Thyroid gland (tissue), 4 donors: ENCODE measurements at regions not wholly inside any gene's neighbourhood (a gene's known extent, or its start where the extent isn't known, plus 50 kb on each side); places are given as distances from the start of the nearest gene placed in this dataset.
"Not testable (repeated sequence)": the region's sequence is repeated elsewhere in the genome, so short reads cannot be mapped to it uniquely, and the experiment has no call there.

Experiments used
- DNase-seq, 2 donors: peaks; one replicate each; pipeline ENCODE4 v3.0.0-alpha.2; 2019
- H3K27ac ChIP-seq, 3 donors: fragments of 200-600 bp; sonication (generic); 1 replicate in 2 of 3; 2 replicates in 1 of 3; pipeline ENCODE4 v1.5.1; 2016 to 2019; ENCODE audit warnings: mild to moderate bottlenecking in 1 of 3, moderate library complexity in 1 of 3
- H3K27me3 ChIP-seq: fragments of 200-600 bp; sonication (generic); one replicate; pipeline ENCODE4 v1.5.1; 2019
- H3K36me3 ChIP-seq, 2 donors: fragments of 200-600 bp; sonication (generic); one replicate each; pipeline ENCODE4 v1.5.1; 2016 to 2019
- H3K4me1 ChIP-seq, 2 donors: fragments of 200-600 bp; sonication (generic); one replicate each; pipeline ENCODE4 v1.5.1; 2017 to 2019
- H3K4me3 ChIP-seq, 3 donors: fragments of 200-600 bp; sonication (generic); replicated peaks in 1 of 3; 1 replicate in 2 of 3; 2 replicates in 1 of 3; pipeline ENCODE4 v1.5.1; 2016; ENCODE audit warnings: mild to moderate bottlenecking in 1 of 3
- H3K9me3 ChIP-seq: fragments of 200-600 bp; sonication (generic); one replicate; pipeline ENCODE4 v1.5.1; 2017
- CTCF ChIP-seq, 6 experiments: fragments of 200-600 bp in 3 of 6; fragments of 450-650 bp in 3 of 6; sonication (generic) in 3 of 6; IDR thresholded peaks; one replicate each; pipeline ENCODE4 v1.5.1; 2016 to 2019; ENCODE audit warnings: antibody characterized with exemption in 6 of 6, mild to moderate bottlenecking in 2 of 6, inconsistent platforms in 1 of 6, moderate library complexity in 1 of 6
- POLR2A ChIP-seq, 2 donors: fragments of 450-650 bp; IDR thresholded peaks; one replicate each; pipeline ENCODE4 v1.6.1; 2017; ENCODE audit warnings: antibody characterized with exemption in 2 of 2, mild to moderate bottlenecking in 2 of 2, moderate library complexity in 1 of 2
- WGBS, 2 donors: methylation state at CpG; one replicate each; pipeline ENCODE4 v1.1.5; 2017; 5-methylcytosine and 5-hydroxymethylcytosine counted together
- intact Hi-C: fragments of 100-400 bp; cut with DNase I; formaldehyde crosslinking; loops from one replicate; pipeline ENCODE4 v1.15.1; 2023

GRCh38 chr21:25176637-25177412, 430.5 kb downstream of the MRPL39 start:
- H3K9me3 ChIP-seq = no peaks in the 10 kb centered on the region
- no peaks in the 10 kb centered on the region for H3K27me3 ChIP-seq
- no peak overlapping the region for H3K27ac ChIP-seq
- intact Hi-C loops = no loop called here
- no peak for DNase-seq
- WGBS, 2 donors = 82 to 85% methylated on average over 5 of the region's 5 CpGs
- TF ChIP-seq POLR2A (IDR thresholded peaks at IDR 0.05) (no peak), CTCF (IDR thresholded peaks at IDR 0.05) (no peak)
- H3K36me3 ChIP-seq = no peaks in the 10 kb centered on the region
- H3K4me3 ChIP-seq = no peak overlapping the region
- no peaks in the 10 kb centered on the region for H3K4me1 ChIP-seq

GRCh38 chr21:25175938-25176337, 431.3 kb downstream of the MRPL39 start:
- intact Hi-C loops = no loop called here
- DNase-seq = no peak

GRCh38 chr21:25171438-25171837, 435.8 kb downstream of the MRPL39 start:
- DNase-seq = no peak
- Histone ChIP-seq H3K27ac (no peak overlapping the region), H3K27me3 (no peaks in the 10 kb centered on the region), H3K4me3 (no peak overlapping the region), H3K4me1 (no peaks in the 10 kb centered on the region), H3K9me3 (no peaks in the 10 kb centered on the region), H3K36me3 (no peaks in the 10 kb centered on the region)
- intact Hi-C loops = no loop called here
- TF ChIP-seq POLR2A (IDR thresholded peaks at IDR 0.05) (no peak), CTCF (IDR thresholded peaks at IDR 0.05) (no peak)
- WGBS, 2 donors = 79 to 84% methylated on average over 6 of the region's 6 CpGs

More at GRCh38 chr21:25175938-25176337, 431.3 kb downstream of the MRPL39 start:
- no peaks in the 10 kb centered on the region for H3K9me3 ChIP-seq
- no peak for TF ChIP-seq POLR2A (IDR thresholded peaks at IDR 0.05)
- no peak for TF ChIP-seq CTCF (IDR thresholded peaks at IDR 0.05)
- 82 to 86% methylated on average over 2 of the region's 2 CpGs for WGBS, 2 donors
- no peak overlapping the region for H3K27ac ChIP-seq
- no peaks in the 10 kb centered on the region for H3K27me3 ChIP-seq
- H3K36me3 ChIP-seq = no peaks in the 10 kb centered on the region
- no peaks in the 10 kb centered on the region for H3K4me1 ChIP-seq
- H3K4me3 ChIP-seq = no peak overlapping the region

GRCh38 chr21:25170681-25171080, 436.6 kb downstream of the MRPL39 start:
- Histone ChIP-seq H3K27me3 (no peaks in the 10 kb centered on the region), H3K27ac (no peak overlapping the region), H3K4me3 (no peak overlapping the region), H3K9me3 (no peaks in the 10 kb centered on the region), H3K4me1 (no peaks in the 10 kb centered on the region), H3K36me3 (no peaks in the 10 kb centered on the region)
- TF ChIP-seq CTCF (IDR thresholded peaks at IDR 0.05) (no peak), POLR2A (IDR thresholded peaks at IDR 0.05) (no peak)
- intact Hi-C loops = no loop called here
- DNase-seq = no peak
- WGBS, 2 donors = 78 to 79% methylated on average over 3 of the region's 3 CpGs

- H3K9me3 ChIP-seq = no peaks in the 10 kb centered on the region
- no peak for DNase-seq
- H3K36me3 ChIP-seq = no peaks in the 10 kb centered on the region
- H3K27ac ChIP-seq = no peak overlapping the region
- no peaks in the 10 kb centered on the region for H3K4me1 ChIP-seq
- H3K27me3 ChIP-seq = no peaks in the 10 kb centered on the region
- H3K4me3 ChIP-seq = no peak overlapping the region
- WGBS, 2 donors = 71 to 82% methylated on average over 1 of the region's 1 CpG
- no peak for TF ChIP-seq CTCF (IDR thresholded peaks at IDR 0.05)
- no peak for TF ChIP-seq POLR2A (IDR thresholded peaks at IDR 0.05)
- intact Hi-C loops = no loop called here
Observed at GRCh38 chr21:25169370-25169769, 437.9 kb downstream of the MRPL39 start.

GRCh38 chr21:25166904-25167303, 440.4 kb downstream of the MRPL39 start:
- H3K27ac ChIP-seq, H3K4me1 ChIP-seq, H3K4me3 ChIP-seq, DNase-seq, H3K9me3 ChIP-seq, intact Hi-C loops, H3K36me3 ChIP-seq, H3K27me3 ChIP-seq: not testable (repeated sequence)
- 68 to 82% methylated on average over 1 of the region's 1 CpG for whole genome bisulfite sequencing, 2 donors
